ENCODE measurements at regions not wholly inside any gene's neighbourhood (a gene's known extent, or its start where the extent isn't known, plus 50 kb on each side); places are given as distances from the start of the nearest gene placed in this dataset.
"Not testable (repeated sequence)": the region's sequence is repeated elsewhere in the genome, so short reads cannot be mapped to it uniquely, and the experiment has no call there.

DNA sequence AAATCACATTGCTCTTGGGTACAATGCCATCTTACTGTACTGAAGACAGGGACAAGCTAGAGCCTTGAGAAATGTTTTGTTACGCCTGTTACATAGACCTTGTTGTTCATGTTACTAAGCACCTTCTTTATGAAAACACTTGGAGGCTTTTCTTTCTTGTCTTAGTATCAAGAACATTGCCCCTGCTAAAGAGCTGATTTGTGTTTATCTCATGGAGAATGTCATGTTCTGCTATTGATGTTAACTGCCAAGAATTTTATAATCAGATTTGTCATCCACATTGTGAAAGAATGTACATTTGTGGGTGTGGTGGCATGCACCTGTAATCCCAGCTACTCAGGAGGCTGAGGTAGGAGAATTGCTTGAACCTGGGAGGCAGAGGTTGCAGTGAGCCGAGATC lies 431.3 kb upstream of the MDFIC2 start:
- FAIRE-seq: no peak
- no peak for DNase-seq (ENCODE audit: low spot score)

DNA sequence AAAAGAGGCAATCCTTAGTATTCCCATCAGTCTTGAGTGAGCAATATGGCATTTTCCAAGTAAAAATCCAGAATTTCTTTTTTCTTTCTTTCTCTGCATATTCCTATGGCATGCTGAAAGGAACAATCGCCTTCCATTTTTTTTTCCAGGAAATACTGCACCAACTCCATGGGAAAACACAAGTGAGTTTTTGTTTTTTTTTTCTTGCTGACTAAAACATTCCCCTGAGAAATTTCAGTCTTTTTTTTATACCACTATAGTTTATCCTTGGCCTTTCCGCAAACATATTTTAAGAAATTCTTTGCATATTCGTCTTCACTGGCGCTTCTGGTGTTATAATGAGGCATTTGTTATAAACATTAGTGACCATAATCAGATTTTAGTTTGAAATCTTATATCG lies 429.6 kb upstream of the MDFIC2 start:
- no peak for DNase-seq (ENCODE audit: low spot score)
- FAIRE-seq: no peak

DNA sequence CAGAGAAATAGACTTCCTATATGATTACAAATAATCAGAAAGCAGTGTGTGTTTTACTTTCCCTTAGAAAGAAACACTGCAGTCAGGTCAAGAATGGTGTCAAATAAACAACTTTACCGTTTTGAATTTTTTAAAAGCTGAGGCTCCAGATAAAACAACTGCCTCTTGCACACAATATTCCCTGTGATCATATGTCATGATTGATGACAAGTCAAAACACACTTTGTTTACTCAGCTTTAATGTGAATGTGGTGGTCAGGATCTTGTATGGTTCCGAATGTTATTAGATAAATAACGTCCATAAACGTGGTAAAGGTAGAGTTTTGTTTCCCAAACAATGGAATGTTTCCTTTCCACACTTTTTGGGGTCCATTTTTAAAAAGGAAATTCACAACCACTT lies 428.4 kb upstream of the MDFIC2 start:
- no peak for DNase-seq (ENCODE audit: low spot score)

DNA sequence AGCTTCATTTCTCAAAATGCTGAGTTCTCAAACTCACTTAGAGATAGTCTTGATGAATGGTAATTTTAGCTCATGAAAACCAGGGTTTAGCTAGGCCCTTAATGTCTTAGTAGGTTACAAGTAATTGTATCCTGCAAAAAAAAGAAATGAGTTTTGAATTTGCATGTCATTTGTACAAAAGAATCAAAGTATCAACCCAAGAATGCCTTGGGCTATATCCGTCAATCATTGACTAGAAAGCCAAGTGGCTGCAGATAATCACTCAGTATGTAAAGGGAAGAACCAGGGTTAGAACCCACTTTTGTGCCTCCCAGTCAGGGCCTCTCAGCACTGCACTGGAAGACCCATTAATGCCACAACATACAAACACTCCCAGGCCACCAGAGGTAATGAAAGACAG lies 427.6 kb upstream of the MDFIC2 start:
- FAIRE-seq (no peak), DNase-seq (ENCODE audit: low spot score) (no peak)

More for the DNA sequence above, 428.4 kb upstream of the MDFIC2 start:
- no peak for FAIRE-seq

GRCh38 chr3:70738291-70738681 lies 425.8 kb upstream of the MDFIC2 start:
- FAIRE-seq (no peak), DNase-seq (ENCODE audit: low spot score) (no peak)

GRCh38 chr3:70737666-70738290 lies 425.3 kb upstream of the MDFIC2 start:
- DNase-seq (ENCODE audit: low spot score): no peak
- no peak for FAIRE-seq

- no peak for FAIRE-seq
- no peak for DNase-seq (ENCODE audit: low spot score)
These were observed 423.6 kb upstream of the MDFIC2 start for GRCh38 chr3:70736009-70736408.

DNA sequence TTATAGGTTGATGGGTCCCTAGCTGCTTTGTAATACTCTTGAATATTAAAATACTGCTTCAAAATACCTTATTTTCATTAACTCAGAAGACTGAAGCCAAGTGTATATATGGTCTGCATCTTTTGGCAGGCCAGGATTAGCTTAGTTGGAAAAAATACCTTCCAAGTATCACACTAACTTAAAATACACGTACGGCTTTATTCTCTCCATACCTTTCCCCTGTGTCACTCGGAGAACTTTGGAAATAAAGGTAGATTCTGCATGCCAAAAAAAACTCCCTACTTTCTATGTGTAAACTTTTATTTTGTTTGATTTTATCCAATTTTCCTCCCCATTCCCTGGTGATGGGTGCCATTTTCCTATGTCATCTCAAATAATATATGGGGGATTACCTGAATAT lies 422.3 kb upstream of the MDFIC2 start:
- FAIRE-seq (no peak), DNase-seq (ENCODE audit: low spot score) (no peak)

DNA sequence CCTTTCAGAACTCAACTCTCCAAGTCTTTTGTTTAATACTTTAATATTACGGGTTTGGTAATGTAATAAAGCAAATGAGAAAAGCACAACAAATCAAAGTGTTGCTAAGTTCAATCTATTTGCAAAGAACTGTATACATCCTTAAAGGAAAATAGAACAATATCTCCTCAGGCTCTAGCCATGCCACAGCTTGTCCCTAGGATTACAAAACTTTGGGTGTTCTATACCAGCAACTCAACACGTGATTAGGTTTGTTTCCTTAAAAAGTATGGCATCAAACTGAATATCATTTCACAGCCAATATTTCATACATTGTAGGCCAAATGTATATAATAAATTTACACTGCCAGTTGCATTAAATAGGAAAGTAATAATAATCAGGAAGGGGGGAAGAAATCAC lies 418.6 kb upstream of the MDFIC2 start:
- DNase-seq (ENCODE audit: low spot score) (no peak), FAIRE-seq (no peak)

DNA sequence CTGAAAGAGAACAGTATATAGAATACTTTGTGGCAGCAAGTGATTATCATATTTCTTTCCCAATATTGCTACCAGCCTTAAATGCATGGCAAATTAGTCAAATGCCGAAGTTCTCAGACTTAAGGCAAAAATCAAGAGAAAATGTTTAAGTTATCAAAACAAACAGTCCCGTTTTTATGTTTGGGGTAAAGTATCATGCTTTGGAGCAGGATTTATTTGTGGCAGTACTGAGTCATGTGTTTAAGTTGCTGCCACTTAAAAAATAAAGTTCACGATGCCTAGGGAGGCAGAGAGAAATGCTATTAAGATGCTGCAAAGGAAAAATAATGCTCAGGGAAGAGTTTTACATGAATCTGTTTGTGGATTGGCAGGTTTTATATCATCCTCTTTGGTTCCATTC lies 417.4 kb upstream of the MDFIC2 start:
- FAIRE-seq (no peak), DNase-seq (ENCODE audit: low spot score) (no peak)

DNA sequence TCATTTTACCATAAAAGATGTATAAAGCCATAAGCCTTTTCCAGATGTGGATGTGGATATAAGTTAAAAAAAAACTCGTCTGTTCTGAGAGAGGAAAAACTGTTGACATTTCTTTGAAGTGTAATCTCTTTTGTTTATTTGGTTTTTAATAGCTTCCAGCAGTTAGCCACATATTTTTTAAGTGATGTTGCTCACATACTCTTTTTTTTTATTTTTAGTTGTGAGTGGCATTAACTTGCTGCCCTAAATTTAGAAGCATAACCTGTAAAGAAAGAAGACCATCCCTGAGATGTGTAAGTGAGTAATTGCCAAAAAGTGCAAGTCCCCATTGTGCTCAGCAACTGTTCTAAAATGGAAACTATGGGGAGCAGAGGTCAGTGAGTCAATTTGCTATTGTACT lies 415.9 kb upstream of the MDFIC2 start:
- no peak for FAIRE-seq
- no peak for DNase-seq (ENCODE audit: low spot score)

GRCh38 chr3:70726961-70727360 lies 414.5 kb upstream of the MDFIC2 start:
- FAIRE-seq: no peak
- DNase-seq (ENCODE audit: low spot score): no peak

DNA sequence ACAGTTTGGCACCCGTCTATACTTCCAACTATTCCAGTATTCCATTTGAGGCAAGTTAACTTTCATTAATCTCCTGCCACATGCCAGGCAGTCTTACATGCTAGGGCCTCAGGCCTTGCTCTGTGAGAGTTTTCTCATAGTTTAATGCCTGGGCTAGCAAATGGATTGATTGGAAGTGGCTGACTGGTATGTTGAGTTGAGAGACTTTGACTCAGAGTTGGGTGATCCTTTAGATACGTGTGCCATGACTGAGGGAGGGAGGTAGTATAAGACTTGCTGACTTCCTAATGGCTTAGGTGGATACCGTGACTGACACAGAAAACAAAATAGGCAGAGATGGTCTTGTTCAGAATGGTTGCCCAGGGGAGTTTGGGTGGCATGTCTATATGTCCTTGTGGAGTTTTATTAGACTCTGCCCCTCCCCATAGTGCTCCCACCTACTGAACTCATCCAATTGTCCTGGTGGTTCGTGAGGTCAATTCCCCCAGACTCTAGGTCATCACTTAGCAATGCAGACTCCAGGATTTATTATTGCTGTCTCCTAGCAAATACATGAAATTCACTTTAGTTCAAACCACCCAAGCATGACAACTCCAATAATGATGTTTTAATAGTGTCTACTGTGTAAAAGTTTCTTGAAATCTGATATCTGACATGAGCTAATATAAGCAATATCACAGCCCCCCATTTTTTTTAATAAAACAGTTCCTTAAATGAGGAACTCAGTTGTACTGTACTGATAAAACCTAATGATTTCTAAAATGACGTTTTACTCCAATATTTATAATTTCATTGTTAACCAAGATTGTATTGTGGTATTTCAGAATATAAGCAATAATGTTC lies 413.9 kb upstream of the MDFIC2 start:
- FAIRE-seq (no peak), DNase-seq (ENCODE audit: low spot score) (no peak)

GRCh38 chr3:70722018-70722417 lies 409.6 kb upstream of the MDFIC2 start:
- no peak for DNase-seq (ENCODE audit: low spot score)
- no peak for FAIRE-seq

DNA sequence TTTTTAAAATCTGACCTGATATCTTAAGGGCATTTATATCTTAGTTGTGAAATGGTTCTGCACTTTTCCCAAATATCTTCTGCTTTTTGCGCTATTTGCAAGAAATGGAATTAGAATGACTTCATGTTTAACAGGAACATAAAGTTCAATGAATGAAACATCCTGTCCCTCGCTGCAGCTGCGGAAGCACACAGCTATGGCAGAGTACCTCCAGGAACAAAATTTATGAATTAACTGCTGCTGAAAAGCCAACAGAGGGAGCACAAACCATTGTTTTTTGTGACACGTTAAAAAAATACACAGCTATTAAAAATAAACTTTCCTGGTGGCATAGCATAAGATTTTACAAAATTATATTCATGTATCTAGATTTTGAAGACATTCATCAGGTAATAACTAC lies 404.4 kb upstream of the MDFIC2 start:
- peak; percentile 17 for DNase-seq (ENCODE audit: low spot score)
- FAIRE-seq: no peak

DNA sequence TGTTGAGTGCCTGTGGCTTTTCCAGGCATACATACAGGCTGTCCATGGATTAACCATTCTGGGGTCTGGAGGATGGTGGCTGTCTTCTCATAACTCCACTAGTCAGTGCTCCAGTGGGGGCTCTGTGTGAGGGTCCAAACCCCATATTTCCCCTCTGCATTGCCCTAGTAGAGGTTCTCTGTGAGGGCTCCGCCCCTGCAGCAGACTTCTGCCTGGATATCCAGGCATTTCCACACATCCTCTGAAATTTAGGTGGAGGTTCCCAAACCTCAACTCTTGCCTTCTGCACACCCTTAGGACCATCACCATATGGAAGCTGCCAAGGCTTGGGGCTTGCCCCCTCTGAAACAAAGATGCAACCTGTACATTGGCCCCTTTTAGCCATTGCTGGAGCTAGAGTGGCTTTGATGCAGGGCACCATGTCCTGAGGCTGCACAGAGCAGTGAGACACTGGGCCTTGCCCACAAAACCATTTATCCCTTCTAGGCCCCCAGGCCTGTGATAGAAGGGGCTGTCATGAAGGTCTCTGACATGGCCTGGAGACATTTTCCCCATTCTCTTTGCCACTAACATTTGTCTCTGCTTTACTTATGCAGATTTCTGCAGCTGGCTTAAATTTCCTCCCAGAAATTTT lies 400.1 kb upstream of the MDFIC2 start:
- DNase-seq (ENCODE audit: low spot score) (no peak), FAIRE-seq (no peak)

DNA sequence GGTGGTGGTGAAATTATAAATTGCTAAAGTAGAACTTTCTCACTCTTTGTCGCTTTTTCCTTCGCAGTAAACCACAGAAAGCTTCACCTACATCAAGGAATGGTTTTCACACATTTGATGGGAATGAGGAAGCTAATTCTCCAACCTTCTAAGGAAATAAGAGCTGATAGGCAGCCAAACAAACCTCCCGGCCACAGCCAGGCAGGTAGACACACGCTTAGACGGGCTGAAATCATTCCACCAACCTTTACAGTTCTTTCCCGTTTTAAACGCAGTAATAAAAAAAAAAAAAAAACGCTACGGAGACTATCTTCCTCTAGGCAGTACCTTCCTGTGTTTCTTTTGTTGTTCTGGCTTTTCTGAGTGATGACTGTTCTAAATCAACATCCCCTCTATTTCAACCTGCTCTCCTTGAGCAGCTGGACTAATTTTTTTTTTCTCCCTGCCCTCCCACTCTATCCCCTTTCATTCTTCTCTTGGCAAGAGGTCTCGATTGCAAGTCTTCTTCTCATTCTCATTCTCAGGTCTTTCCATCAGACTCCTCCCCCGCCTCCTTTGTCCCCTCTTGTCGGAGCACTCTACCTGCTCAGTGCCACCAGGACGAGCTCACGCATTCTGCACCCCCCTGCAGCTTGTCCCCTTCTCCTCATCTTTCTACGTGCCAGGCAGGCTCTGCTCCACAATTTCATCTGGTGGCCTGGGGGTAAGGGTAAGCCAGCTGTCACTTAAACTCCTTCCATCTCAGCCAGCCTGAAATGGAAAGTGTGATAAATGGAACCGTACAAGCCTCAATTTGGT lies 391.1 kb upstream of the MDFIC2 start:
- DNase-seq (ENCODE audit: low spot score): no peak
- no peak for FAIRE-seq

DNA sequence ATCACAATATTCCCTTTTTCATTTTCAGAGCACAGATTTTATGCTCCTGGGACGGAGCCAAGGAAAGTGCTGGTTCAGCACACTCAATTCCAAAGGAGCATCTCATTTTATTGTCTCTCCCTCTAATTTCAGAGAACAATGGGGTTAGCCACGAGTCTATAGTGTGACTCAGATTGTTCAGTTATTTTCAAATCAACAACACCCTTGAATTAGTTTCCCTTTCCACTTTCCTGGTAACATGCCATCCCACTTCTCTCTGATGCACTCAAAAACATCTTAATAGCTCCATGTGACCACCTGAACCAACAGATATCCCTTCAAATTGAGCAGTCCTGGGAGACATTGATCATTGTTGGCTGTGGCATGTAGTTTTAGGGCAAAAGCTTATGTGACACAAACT lies 389.7 kb upstream of the MDFIC2 start:
- no peak for FAIRE-seq
- peak; percentile 35 for DNase-seq (ENCODE audit: low spot score)

DNA sequence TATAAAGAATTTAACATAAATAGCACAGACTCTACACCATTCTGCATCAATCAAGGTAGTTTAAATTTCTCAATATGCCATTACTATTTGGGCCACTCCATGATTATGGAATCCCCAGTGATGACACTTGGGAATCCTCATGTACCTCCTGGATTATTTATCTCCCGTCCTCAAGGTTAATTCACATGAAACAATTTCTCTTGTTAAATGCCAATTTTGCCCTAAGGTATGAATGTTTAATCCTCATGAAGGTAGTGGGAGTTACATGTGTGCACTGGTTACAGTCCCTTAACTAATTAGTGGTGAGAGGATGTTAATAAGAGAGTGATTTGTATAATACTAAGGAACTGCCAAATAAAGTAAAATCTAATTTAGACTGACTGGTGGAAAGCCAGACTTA lies 372.3 kb upstream of the MDFIC2 start:
- DNase-seq (ENCODE audit: low spot score) (no peak), FAIRE-seq (no peak)

DNA sequence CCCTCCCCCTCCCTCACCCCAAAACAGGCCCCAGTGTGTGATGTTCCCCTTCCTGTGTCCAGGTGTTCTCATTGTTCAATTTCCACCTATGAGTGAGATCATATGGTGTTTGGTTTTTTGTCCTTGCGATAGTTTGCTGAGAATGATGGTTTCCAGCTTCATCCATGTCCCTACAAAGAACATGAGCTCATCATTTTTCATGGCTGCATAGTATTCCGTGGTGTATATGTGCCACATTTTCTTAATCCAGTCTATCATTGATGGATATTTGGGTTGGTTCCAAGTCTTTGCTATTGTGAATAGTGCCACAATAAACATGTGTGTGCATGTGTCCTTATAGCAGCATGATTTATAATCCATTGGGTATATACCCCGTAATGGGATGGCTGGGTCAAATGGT lies 363.4 kb upstream of the MDFIC2 start:
- FAIRE-seq; DNase-seq (ENCODE audit: low spot score): not testable (repeated sequence)

- FAIRE-seq: no peak
- peak; percentile 46 for DNase-seq (ENCODE audit: low spot score)
These were observed 346.3 kb upstream of the MDFIC2 start for GRCh38 chr3:70658513-70659310.

Measured in urothelium cell line (cell line).